H1 (cell line): ENCODE measurements at regions not wholly inside any gene's neighbourhood (a gene's known extent, or its start where the extent isn't known, plus 50 kb on each side); places are given as distances from the start of the nearest gene placed in this dataset.

ENCODE experiments used
- CTCF ChIA-PET: fragments of 300-600 bp; sonication (Branson Sonifier 250); formaldehyde crosslinking; loops from one replicate; lab custom pipeline; 2021; ENCODE audit not compliant: partially characterized antibody; lab: Charles Lee
- POLR2A ChIA-PET: fragments of 300-600 bp; sonication (Branson Sonifier 250); formaldehyde crosslinking; loops from one replicate; lab custom pipeline; 2021; ENCODE audit warnings: inconsistent platforms; ENCODE audit not compliant: partially characterized antibody; lab: Charles Lee
- DNase-seq, 2 experiments: peaks; one replicate each; pipeline versions ENCODE4 v3.0.0 to v3.0.0-alpha.2; 2010 to 2022; ENCODE audit warnings: low spot score in 2 of 2, low read depth in 1 of 2, mixed read lengths in 1 of 2
- FAIRE-seq: peaks from 2 replicates; lab custom pipeline; 2011; peaks lifted over from hg19 to GRCh38; lab: Jason Lieb, UNC
- H2AFZ ChIP-seq: 2 replicates; pipeline ENCODE4 v1.8.1; 2012; ENCODE audit warnings: low read length, inconsistent platforms
- H2AK5ac ChIP-seq: 2 replicates; pipeline ENCODE4 v1.6.1; 2013; ENCODE audit warnings: low read depth, low read length
- H2BK120ac ChIP-seq: replicated peaks from 2 replicates; pipeline ENCODE3; 2013; ENCODE audit warnings: low read depth, low read length, inconsistent platforms
- H2BK12ac ChIP-seq: 2 replicates; pipeline ENCODE4 v1.6.1; 2013; ENCODE audit warnings: low read depth, low read length
- H2BK15ac ChIP-seq: 2 replicates; pipeline ENCODE4 v1.6.1; 2013; ENCODE audit warnings: low read length
- H2BK20ac ChIP-seq: 2 replicates; pipeline ENCODE4 v1.6.1; 2013; ENCODE audit warnings: low read length
- H2BK5ac ChIP-seq: 2 replicates; pipeline ENCODE4 v1.6.1; 2013; ENCODE audit warnings: low read depth, low read length
- H3K14ac ChIP-seq: 2 replicates; pipeline ENCODE4 v1.6.1; 2013; ENCODE audit warnings: inconsistent platforms; ENCODE audit not compliant: insufficient read length
- H3K18ac ChIP-seq: 2 replicates; pipeline ENCODE4 v1.6.1; 2013; ENCODE audit warnings: low read length; ENCODE audit errors: extremely low read depth
- H3K23ac ChIP-seq: 2 replicates; pipeline ENCODE4 v1.6.1; 2013; ENCODE audit warnings: inconsistent platforms; ENCODE audit not compliant: insufficient read length
- H3K23me2 ChIP-seq: 2 replicates; pipeline ENCODE4 v1.6.1; 2013; ENCODE audit warnings: low read depth, low read length
- H3K27ac ChIP-seq: 2 replicates; pipeline ENCODE4 v1.6.1; 2011; ENCODE audit warnings: low read depth, low read length, inconsistent platforms
- H3K27me3 ChIP-seq, 4 experiments: replicated peaks in 1 of 4; 1 replicate in 1 of 4; 2 replicates in 3 of 4; pipeline versions ENCODE4 v1.6.1 to v1.8.1; 2011 to 2013; ENCODE audit warnings: low read length in 3 of 4, mild to moderate bottlenecking in 3 of 4, inconsistent platforms in 2 of 4, mixed read lengths in 2 of 4, moderate library complexity in 1 of 4; ENCODE audit not compliant: control insufficient read depth in 3 of 4, insufficient read depth in 3 of 4; ENCODE audit errors: extremely low read depth in 1 of 4
- H3K36me3 ChIP-seq, 4 experiments: 2 replicates each; pipeline versions ENCODE4 v1.6.1 to v1.8.1; 2011 to 2013; ENCODE audit warnings: mild to moderate bottlenecking in 4 of 4, low read length in 3 of 4, moderate library complexity in 2 of 4, control low read depth in 1 of 4, inconsistent platforms in 1 of 4; ENCODE audit not compliant: insufficient read depth in 4 of 4, control insufficient read depth in 2 of 4
- H3K4ac ChIP-seq: replicated peaks from 2 replicates; pipeline ENCODE3; 2013; ENCODE audit warnings: low read length, low read depth, mixed read lengths, inconsistent platforms; ENCODE audit not compliant: insufficient read length
- H3K4me1 ChIP-seq, 4 experiments: replicated peaks in 1 of 4; 1 replicate in 1 of 4; 2 replicates in 3 of 4; pipeline versions ENCODE4 v1.6.1 to v1.8.1; 2011 to 2013; ENCODE audit warnings: low read length in 3 of 4, inconsistent platforms in 2 of 4, mixed read lengths in 1 of 4; ENCODE audit not compliant: insufficient read depth in 4 of 4, control insufficient read depth in 3 of 4
- H3K4me2 ChIP-seq, 2 experiments: 2 replicates each; pipeline versions ENCODE4 v1.6.1 to v1.8.1; 2011 to 2013; ENCODE audit warnings: low read depth in 2 of 2, low read length in 2 of 2, control low read depth in 1 of 2, inconsistent platforms in 1 of 2, mild to moderate bottlenecking in 1 of 2; ENCODE audit not compliant: insufficient read depth in 1 of 2
- H3K4me3 ChIP-seq, 4 experiments: fragments of 200-600, 300-600 bp in 1 of 4; sonication (generic), shearing (Covaris generic), sonication (Bioruptor Twin) in 1 of 4; 2 replicates each; pipeline versions ENCODE4 v1.5.1 to v1.8.1; 2011 to 2016; ENCODE audit warnings: low read length in 4 of 4, low read depth in 3 of 4, control low read depth in 2 of 4, inconsistent platforms in 2 of 4, mild to moderate bottlenecking in 2 of 4, mixed read lengths in 1 of 4, moderate library complexity in 1 of 4; ENCODE audit not compliant: insufficient read depth in 2 of 4; ENCODE audit errors: extremely low read depth in 1 of 4
- H3K56ac ChIP-seq: replicated peaks from 2 replicates; pipeline ENCODE3; 2013; ENCODE audit warnings: low read depth, mild to moderate bottlenecking, mixed read lengths, low read length, inconsistent platforms; ENCODE audit not compliant: insufficient read length
- H3K79me1 ChIP-seq: 2 replicates; pipeline ENCODE4 v1.6.1; 2013; ENCODE audit warnings: low read depth, low read length, control low read depth
- H3K79me2 ChIP-seq, 2 experiments: 2 replicates each; pipeline versions ENCODE4 v1.6.1 to v1.8.1; 2012 to 2013; ENCODE audit warnings: low read length in 2 of 2, mild to moderate bottlenecking in 2 of 2, inconsistent platforms in 1 of 2; ENCODE audit not compliant: insufficient read depth in 2 of 2, control insufficient read depth in 1 of 2
- H3K9ac ChIP-seq, 4 experiments: replicated peaks in 1 of 4; 1 replicate in 1 of 4; 2 replicates in 3 of 4; pipeline versions ENCODE4 v1.6.1 to v1.8.1; 2011 to 2013; ENCODE audit warnings: low read depth in 3 of 4, low read length in 3 of 4, control low read depth in 2 of 4, mild to moderate bottlenecking in 2 of 4, moderate library complexity in 2 of 4, inconsistent platforms in 1 of 4; ENCODE audit errors: extremely low read depth in 1 of 4
- H3K9me3 ChIP-seq, 2 experiments: 2 replicates each; pipeline versions ENCODE4 v1.6.1 to v1.8.1; 2012 to 2013; ENCODE audit warnings: mild to moderate bottlenecking in 2 of 2, moderate library complexity in 2 of 2, control low read depth in 1 of 2, inconsistent platforms in 1 of 2, low read depth in 1 of 2, low read length in 1 of 2, mixed read lengths in 1 of 2; ENCODE audit not compliant: insufficient read depth in 2 of 2
- H4K20me1 ChIP-seq, 2 experiments: replicated peaks in 1 of 2; 2 replicates each; pipeline versions ENCODE3 to v1.8.1; 2011 to 2013; ENCODE audit warnings: inconsistent platforms in 2 of 2, low read length in 2 of 2, mild to moderate bottlenecking in 1 of 2; ENCODE audit not compliant: insufficient read depth in 2 of 2, control insufficient read depth in 1 of 2
- H4K5ac ChIP-seq: 2 replicates; pipeline ENCODE4 v1.6.1; 2013; ENCODE audit warnings: low read length, low read depth, mixed read lengths, inconsistent platforms; ENCODE audit not compliant: insufficient read length
- H4K8ac ChIP-seq: 2 replicates; pipeline ENCODE4 v1.8.0; 2013; ENCODE audit warnings: mild to moderate bottlenecking, moderate library complexity, low read length, inconsistent platforms; ENCODE audit not compliant: insufficient read depth; ENCODE audit errors: extremely low read depth
- H4K91ac ChIP-seq: replicated peaks from 2 replicates; pipeline ENCODE3; 2013; ENCODE audit warnings: low read length, mixed read lengths, inconsistent platforms; ENCODE audit not compliant: insufficient read length
- CBX5 ChIP-seq: fragments of 300-800, 300-1000 bp; sonication (generic); IDR thresholded peaks from 2 replicates; pipeline ENCODE4 v1.7.1; 2016; ENCODE audit warnings: antibody characterized with exemption, low read length, low read depth
- CTBP2 ChIP-seq: IDR thresholded peaks from 2 replicates; pipeline ENCODE4 v1.7.0; 2011; ENCODE audit warnings: borderline replicate concordance, mild to moderate bottlenecking, moderate library complexity, mixed read lengths, low read length; ENCODE audit not compliant: insufficient read depth, insufficient read length
- EGR1 ChIP-seq: IDR thresholded peaks from 2 replicates; pipeline ENCODE4 v1.6.1; 2011; ENCODE audit warnings: low read depth, low read length, borderline replicate concordance
- HDAC6 ChIP-seq: IDR thresholded peaks from one replicate; pipeline ENCODE4 v1.7.1; 2012; ENCODE audit warnings: low read depth, mild to moderate bottlenecking, inconsistent platforms, low read length, moderate library complexity
- KDM4A ChIP-seq: IDR thresholded peaks from one replicate; pipeline ENCODE4 v1.7.1; 2012; ENCODE audit warnings: low read depth, mild to moderate bottlenecking, moderate library complexity, low read length, inconsistent platforms; ENCODE audit not compliant: severe bottlenecking
- NRF1 ChIP-seq: IDR thresholded peaks from 2 replicates; pipeline ENCODE4 v1.6.1; 2011; ENCODE audit warnings: mild to moderate bottlenecking, low read depth, low read length, improper control_type of control experiment
- SP1 ChIP-seq: IDR thresholded peaks from 2 replicates; pipeline ENCODE4 v1.6.1; 2011; ENCODE audit warnings: low read depth, low read length
- TEAD4 ChIP-seq: IDR thresholded peaks from 2 replicates; pipeline ENCODE4 v1.6.1; 2012; ENCODE audit warnings: low read depth, low read length, inconsistent platforms, mixed read lengths
- TF ChIP-seq, protein P1 (sequence below): IDR thresholded peaks from 2 replicates; pipeline ENCODE4 v1.6.1; 2011; ENCODE audit warnings: low read length, improper control_type of control experiment
- TF ChIP-seq, protein P2 (sequence below): IDR thresholded peaks from 2 replicates; pipeline ENCODE4 v1.6.1; 2011; ENCODE audit warnings: low read depth, mild to moderate bottlenecking, low read length; ENCODE audit not compliant: insufficient read depth
- TF ChIP-seq, protein P3 (sequence below), 3 experiments: IDR thresholded peaks; 1 replicate in 2 of 3; 2 replicates in 1 of 3; pipeline versions ENCODE4 v1.5.1 to v1.6.1; 2011; ENCODE audit warnings: low read length in 3 of 3, mild to moderate bottlenecking in 3 of 3, inconsistent platforms in 2 of 3, low read depth in 1 of 3, moderate library complexity in 1 of 3; ENCODE audit not compliant: insufficient read depth in 1 of 3; ENCODE audit errors: control extremely low read depth in 1 of 3

GRCh38 chr1:217253985-217254384 lies 376.9 kb downstream of the GPATCH2 start:
- no peak overlapping the region for H3K56ac ChIP-seq
- no peak overlapping the region for H3K23ac ChIP-seq
- ChIA-PET CTCF (interaction anchor here (0.5 to 1.5 kb wide), 2 partner anchors 91 to 206 kb away, joined by 3 to 4 read pairs; no protein-coding TSS in a partner anchor), POLR2A (no interaction called here)
- no peak overlapping the region for H3K4me2 ChIP-seq
- H2BK20ac ChIP-seq, result no peak overlapping the region
- H2AK5ac ChIP-seq, result no peak overlapping the region
- H2BK5ac ChIP-seq, result no peak overlapping the region
- H3K79me2 ChIP-seq, result no peaks in the 10 kb centered on the region
- no peaks in the 10 kb centered on the region; a peak in 1 of 8 replicates for H3K36me3 ChIP-seq
- H3K4ac ChIP-seq, result no peak overlapping the region
- H3K9ac ChIP-seq, result no peak overlapping the region
- no peak overlapping the region for H2BK15ac ChIP-seq
- no peaks in the 10 kb centered on the region for H3K9me3 ChIP-seq
- no peaks in the 10 kb centered on the region for H3K4me1 ChIP-seq
- no peak overlapping the region for H4K91ac ChIP-seq
- no peak overlapping the region for H2BK12ac ChIP-seq
- H3K14ac ChIP-seq, result no peak overlapping the region
- no peaks in the 10 kb centered on the region for H3K23me2 ChIP-seq
- no peak overlapping the region for H3K27ac ChIP-seq
- H2AFZ ChIP-seq, result no peak overlapping the region
- H4K8ac ChIP-seq, result no peak overlapping the region
- H3K4me3 ChIP-seq, result no peak overlapping the region
- no peak for DNase-seq
- no peak for FAIRE-seq
- no peak overlapping the region for H3K18ac ChIP-seq
- H4K20me1 ChIP-seq, result no peaks in the 10 kb centered on the region
- H3K27me3 ChIP-seq, result no peaks in the 10 kb centered on the region
- H4K5ac ChIP-seq, result no peak overlapping the region
- no peaks in the 10 kb centered on the region for H3K79me1 ChIP-seq
- H2BK120ac ChIP-seq, result no peak overlapping the region
- TF ChIP-seq CTBP2, result no peak
- TF ChIP-seq CBX5, result no peak
- TF ChIP-seq SP1, result no peak
- no peak for TF ChIP-seq KDM4A
- TF ChIP-seq, protein P1, sequence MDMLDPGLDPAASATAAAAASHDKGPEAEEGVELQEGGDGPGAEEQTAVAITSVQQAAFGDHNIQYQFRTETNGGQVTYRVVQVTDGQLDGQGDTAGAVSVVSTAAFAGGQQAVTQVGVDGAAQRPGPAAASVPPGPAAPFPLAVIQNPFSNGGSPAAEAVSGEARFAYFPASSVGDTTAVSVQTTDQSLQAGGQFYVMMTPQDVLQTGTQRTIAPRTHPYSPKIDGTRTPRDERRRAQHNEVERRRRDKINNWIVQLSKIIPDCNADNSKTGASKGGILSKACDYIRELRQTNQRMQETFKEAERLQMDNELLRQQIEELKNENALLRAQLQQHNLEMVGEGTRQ, result no peak
- TF ChIP-seq, protein P2, sequence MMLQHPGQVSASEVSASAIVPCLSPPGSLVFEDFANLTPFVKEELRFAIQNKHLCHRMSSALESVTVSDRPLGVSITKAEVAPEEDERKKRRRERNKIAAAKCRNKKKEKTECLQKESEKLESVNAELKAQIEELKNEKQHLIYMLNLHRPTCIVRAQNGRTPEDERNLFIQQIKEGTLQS, result no peak
- TF ChIP-seq, protein P3, sequence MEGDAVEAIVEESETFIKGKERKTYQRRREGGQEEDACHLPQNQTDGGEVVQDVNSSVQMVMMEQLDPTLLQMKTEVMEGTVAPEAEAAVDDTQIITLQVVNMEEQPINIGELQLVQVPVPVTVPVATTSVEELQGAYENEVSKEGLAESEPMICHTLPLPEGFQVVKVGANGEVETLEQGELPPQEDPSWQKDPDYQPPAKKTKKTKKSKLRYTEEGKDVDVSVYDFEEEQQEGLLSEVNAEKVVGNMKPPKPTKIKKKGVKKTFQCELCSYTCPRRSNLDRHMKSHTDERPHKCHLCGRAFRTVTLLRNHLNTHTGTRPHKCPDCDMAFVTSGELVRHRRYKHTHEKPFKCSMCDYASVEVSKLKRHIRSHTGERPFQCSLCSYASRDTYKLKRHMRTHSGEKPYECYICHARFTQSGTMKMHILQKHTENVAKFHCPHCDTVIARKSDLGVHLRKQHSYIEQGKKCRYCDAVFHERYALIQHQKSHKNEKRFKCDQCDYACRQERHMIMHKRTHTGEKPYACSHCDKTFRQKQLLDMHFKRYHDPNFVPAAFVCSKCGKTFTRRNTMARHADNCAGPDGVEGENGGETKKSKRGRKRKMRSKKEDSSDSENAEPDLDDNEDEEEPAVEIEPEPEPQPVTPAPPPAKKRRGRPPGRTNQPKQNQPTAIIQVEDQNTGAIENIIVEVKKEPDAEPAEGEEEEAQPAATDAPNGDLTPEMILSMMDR (IDR thresholded peaks at IDR 0.05; ENCODE audit: control extremely low read depth in 1 of 3, insufficient read depth in 1 of 3, low read depth in 1 of 3, low read length in 3 of 3), result no peak
- no peak for TF ChIP-seq TEAD4
- no peak for TF ChIP-seq NRF1
- TF ChIP-seq HDAC6, result no peak
- no peak for TF ChIP-seq EGR1
